Smooth muscle cell (in vitro differentiated cells): ENCODE measurements at regions not wholly inside any gene's neighbourhood (a gene's known extent, or its start where the extent isn't known, plus 50 kb on each side); places are given as distances from the start of the nearest gene placed in this dataset.

ENCODE experiments used
- DNase-seq: peaks from one replicate; lab custom pipeline; 2025; ENCODE audit not compliant: unreplicated experiment; lab: John Stamatoyannopoulos, UW
- H2AFZ ChIP-seq: fragments of 200-600 bp; sonication (generic); 2 replicates; pipeline ENCODE4 v1.6.0; 2016; ENCODE audit warnings: antibody characterized with exemption, low read depth, mild to moderate bottlenecking
- H3F3A ChIP-seq: fragments of 200-600 bp; sonication (generic); 2 replicates; pipeline ENCODE4 v1.6.0; 2017; ENCODE audit warnings: antibody characterized with exemption, low read depth
- H3K27ac ChIP-seq: fragments of 200-600 bp; sonication (generic); 2 replicates; pipeline ENCODE4 v1.5.1; 2016; ENCODE audit warnings: low read depth, mild to moderate bottlenecking
- H3K27me3 ChIP-seq: fragments of 200-600 bp; sonication (generic); 2 replicates; pipeline ENCODE4 v1.6.1; 2016; ENCODE audit warnings: low read depth, mild to moderate bottlenecking
- H3K36me3 ChIP-seq: fragments of 200-600 bp; sonication (generic); 2 replicates; pipeline ENCODE4 v1.5.1; 2016; ENCODE audit warnings: low read depth
- H3K4me1 ChIP-seq: fragments of 200-600 bp; sonication (generic); 2 replicates; pipeline ENCODE4 v1.5.1; 2016; ENCODE audit warnings: low read depth
- H3K4me2 ChIP-seq: fragments of 200-600 bp; sonication (generic); 2 replicates; pipeline ENCODE4 v1.6.0; 2016; ENCODE audit warnings: mild to moderate bottlenecking
- H3K4me3 ChIP-seq: fragments of 200-600 bp; sonication (generic); 2 replicates; pipeline ENCODE4 v1.5.1; 2016; ENCODE audit warnings: mild to moderate bottlenecking
- H3K79me2 ChIP-seq: fragments of 200-600 bp; sonication (generic); 2 replicates; pipeline ENCODE4 v1.6.0; 2016; ENCODE audit warnings: low read depth, mild to moderate bottlenecking
- H3K9ac ChIP-seq: fragments of 200-600 bp; sonication (generic); 2 replicates; pipeline ENCODE4 v1.6.0; 2016; ENCODE audit warnings: low read depth
- H3K9me3 ChIP-seq: fragments of 200-600 bp; sonication (generic); replicated peaks from 2 replicates; pipeline ENCODE4 v1.5.1; 2016; ENCODE audit warnings: low read depth
- H4K20me1 ChIP-seq: fragments of 200-600 bp; sonication (generic); 2 replicates; pipeline ENCODE4 v1.6.0; 2016; ENCODE audit warnings: low read depth
- WGBS: methylation state at CpG from one replicate; pipeline ENCODE4 v1.1.7; 2016; ENCODE audit warnings: low lambda C conversion rate; 5-methylcytosine and 5-hydroxymethylcytosine counted together
- TF ChIP-seq, protein P1 (sequence below): fragments of 200-600 bp; sonication (generic); IDR thresholded peaks from 2 replicates; pipeline ENCODE4 v1.5.1; 2017; ENCODE audit warnings: borderline replicate concordance, mild to moderate bottlenecking, antibody characterized with exemption; ENCODE audit not compliant: insufficient read depth, poor library complexity, severe bottlenecking

GRCh38 chr13:70363991-70364390, 255.7 kb upstream of the KLHL1 start:
- Histone ChIP-seq H3K9me3 (no peaks in the 10 kb centered on the region), H4K20me1 (no peaks in the 10 kb centered on the region), H3K27ac (no peak overlapping the region), H3K27me3 (no peaks in the 10 kb centered on the region), H2AFZ (no peak overlapping the region), H3K36me3 (no peaks in the 10 kb centered on the region), H3K4me1 (no peaks in the 10 kb centered on the region), H3K9ac (no peak overlapping the region), H3F3A (no peaks in the 10 kb centered on the region), H3K4me3 (no peak overlapping the region), H3K4me2 (no peak overlapping the region), H3K79me2 (no peaks in the 10 kb centered on the region)
- TF ChIP-seq, protein P1, sequence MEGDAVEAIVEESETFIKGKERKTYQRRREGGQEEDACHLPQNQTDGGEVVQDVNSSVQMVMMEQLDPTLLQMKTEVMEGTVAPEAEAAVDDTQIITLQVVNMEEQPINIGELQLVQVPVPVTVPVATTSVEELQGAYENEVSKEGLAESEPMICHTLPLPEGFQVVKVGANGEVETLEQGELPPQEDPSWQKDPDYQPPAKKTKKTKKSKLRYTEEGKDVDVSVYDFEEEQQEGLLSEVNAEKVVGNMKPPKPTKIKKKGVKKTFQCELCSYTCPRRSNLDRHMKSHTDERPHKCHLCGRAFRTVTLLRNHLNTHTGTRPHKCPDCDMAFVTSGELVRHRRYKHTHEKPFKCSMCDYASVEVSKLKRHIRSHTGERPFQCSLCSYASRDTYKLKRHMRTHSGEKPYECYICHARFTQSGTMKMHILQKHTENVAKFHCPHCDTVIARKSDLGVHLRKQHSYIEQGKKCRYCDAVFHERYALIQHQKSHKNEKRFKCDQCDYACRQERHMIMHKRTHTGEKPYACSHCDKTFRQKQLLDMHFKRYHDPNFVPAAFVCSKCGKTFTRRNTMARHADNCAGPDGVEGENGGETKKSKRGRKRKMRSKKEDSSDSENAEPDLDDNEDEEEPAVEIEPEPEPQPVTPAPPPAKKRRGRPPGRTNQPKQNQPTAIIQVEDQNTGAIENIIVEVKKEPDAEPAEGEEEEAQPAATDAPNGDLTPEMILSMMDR = no peak
- WGBS = 88% methylated on average over 2 of the region's 2 CpGs
- no peak for DNase-seq

- no peak overlapping the region for H2AFZ ChIP-seq
- no peak overlapping the region for H3K9ac ChIP-seq
- DNase-seq = no peak
- H3K27me3 ChIP-seq = no peaks in the 10 kb centered on the region
- H3K27ac ChIP-seq = no peak overlapping the region
- H3K36me3 ChIP-seq = no peaks in the 10 kb centered on the region
- TF ChIP-seq, protein P1 = no peak
- H3K4me2 ChIP-seq = no peak overlapping the region
- H3K4me3 ChIP-seq = no peak overlapping the region
- H3K9me3 ChIP-seq = no peaks in the 10 kb centered on the region
- H3K4me1 ChIP-seq = no peaks in the 10 kb centered on the region
- no peaks in the 10 kb centered on the region for H3F3A ChIP-seq
- 78% methylated on average over 5 of the region's 5 CpGs for WGBS
- H3K79me2 ChIP-seq = no peaks in the 10 kb centered on the region
- no peaks in the 10 kb centered on the region for H4K20me1 ChIP-seq
Measured at GRCh38 chr13:70362820-70363570, 254.7 kb upstream of the KLHL1 start.

DNA sequence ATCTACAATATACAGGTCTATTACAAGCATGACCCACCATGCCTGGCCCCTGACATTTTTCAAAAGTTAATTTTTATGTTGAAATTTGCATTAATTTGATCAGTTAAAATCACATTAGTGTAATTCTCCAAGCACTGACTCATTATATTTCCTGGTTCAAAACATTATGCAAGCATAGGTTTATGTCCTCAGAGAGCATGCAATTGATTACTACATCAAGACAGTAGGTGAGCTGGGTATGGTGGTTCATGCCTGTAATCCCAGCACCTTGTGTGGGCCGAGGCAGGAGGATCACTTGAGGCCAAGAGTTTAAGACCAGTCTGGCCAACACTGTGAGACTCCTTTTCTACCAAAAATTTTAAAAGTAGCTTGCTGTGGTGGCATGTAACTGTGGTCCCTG, 248.8 kb upstream of the KLHL1 start:
- H3K4me1 ChIP-seq = no peaks in the 10 kb centered on the region
- H2AFZ ChIP-seq = no peak overlapping the region
- no peak overlapping the region for H3K4me3 ChIP-seq
- no peak overlapping the region for H3K4me2 ChIP-seq
- no peaks in the 10 kb centered on the region for H3K9me3 ChIP-seq
- WGBS = 72% methylated on average over 1 of the region's 1 CpG
- no peaks in the 10 kb centered on the region for H3F3A ChIP-seq
- H3K9ac ChIP-seq = no peak overlapping the region
- no peak for DNase-seq
- H4K20me1 ChIP-seq = no peaks in the 10 kb centered on the region
- H3K27me3 ChIP-seq = no peaks in the 10 kb centered on the region
- H3K79me2 ChIP-seq = no peaks in the 10 kb centered on the region
- TF ChIP-seq, protein P1 = no peak
- H3K27ac ChIP-seq = no peak overlapping the region
- no peaks in the 10 kb centered on the region for H3K36me3 ChIP-seq

- H3F3A ChIP-seq = no peaks in the 10 kb centered on the region
- H4K20me1 ChIP-seq = no peaks in the 10 kb centered on the region
- H3K4me3 ChIP-seq = no peak overlapping the region
- H3K4me1 ChIP-seq = no peaks in the 10 kb centered on the region
- no peaks in the 10 kb centered on the region for H3K36me3 ChIP-seq
- no peaks in the 10 kb centered on the region for H3K79me2 ChIP-seq
- H3K4me2 ChIP-seq = no peak overlapping the region
- TF ChIP-seq, protein P1 = no peak
- H3K9ac ChIP-seq = no peak overlapping the region
- no peak overlapping the region for H3K27ac ChIP-seq
- no peaks in the 10 kb centered on the region for H3K27me3 ChIP-seq
- 56% methylated on average over 2 of the region's 2 CpGs for WGBS
- no peak overlapping the region for H2AFZ ChIP-seq
- DNase-seq = no peak
- no peaks in the 10 kb centered on the region for H3K9me3 ChIP-seq
Measured at GRCh38 chr13:70353096-70353495, 244.8 kb upstream of the KLHL1 start.
